HEK293T (cell line): ENCODE measurements at regions not wholly inside any gene's neighbourhood (a gene's known extent, or its start where the extent isn't known, plus 50 kb on each side); places are given as distances from the start of the nearest gene placed in this dataset.

Experiments used
- BHLHE40 ChIP-seq: fragments of 450-650 bp; IDR thresholded peaks from 2 replicates; pipeline ENCODE4 v1.6.1; 2016; ENCODE audit warnings: mild to moderate bottlenecking, moderate library complexity, borderline replicate concordance
- CTBP1 ChIP-seq: fragments of 450-650 bp; IDR thresholded peaks from 2 replicates; pipeline ENCODE4 v1.6.1; 2016; ENCODE audit warnings: borderline replicate concordance
- FOXA1 ChIP-seq: fragments of 450-650 bp; IDR thresholded peaks from 2 replicates; pipeline ENCODE4 v1.6.1; 2016; ENCODE audit warnings: mild to moderate bottlenecking
- FOXK2 ChIP-seq: fragments of 450-650 bp; IDR thresholded peaks from 2 replicates; pipeline ENCODE4 v1.6.1; 2016; ENCODE audit warnings: mild to moderate bottlenecking
- FOXM1 ChIP-seq: fragments of 450-650 bp; IDR thresholded peaks from 2 replicates; pipeline ENCODE4 v1.6.1; 2017; ENCODE audit warnings: mild to moderate bottlenecking, borderline replicate concordance
- HDGF ChIP-seq: fragments of 450-650 bp; IDR thresholded peaks from 2 replicates; pipeline ENCODE4 v1.6.1; 2017; ENCODE audit warnings: antibody characterized with exemption, borderline replicate concordance
- SP1 ChIP-seq: fragments of 450-650 bp; IDR thresholded peaks from 2 replicates; pipeline ENCODE4 v1.6.1; 2017

- TF ChIP-seq FOXA1, result no peak
- no peak for TF ChIP-seq CTBP1
- no peak for TF ChIP-seq SP1
- TF ChIP-seq HDGF, result no peak
- no peak for TF ChIP-seq FOXM1
- no peak for TF ChIP-seq FOXK2
- no peak for TF ChIP-seq BHLHE40
These were observed 145.1 kb downstream of the AQP9 start for GRCh38 chr15:58283302-58283701.
